GM21390 (cell line): ENCODE measurements at regions not wholly inside any gene's neighbourhood (a gene's known extent, or its start where the extent isn't known, plus 50 kb on each side); places are given as distances from the start of the nearest gene placed in this dataset.
"Not testable (repeated sequence)": the region's sequence is repeated elsewhere in the genome, so short reads cannot be mapped to it uniquely, and the experiment has no call there.

ENCODE experiments used
- ATAC-seq: cut with Tn5 transposase; IDR thresholded peaks from one replicate; pipeline ENCODE4 v1.9.1; 2021; ENCODE audit not compliant: unreplicated experiment

DNA sequence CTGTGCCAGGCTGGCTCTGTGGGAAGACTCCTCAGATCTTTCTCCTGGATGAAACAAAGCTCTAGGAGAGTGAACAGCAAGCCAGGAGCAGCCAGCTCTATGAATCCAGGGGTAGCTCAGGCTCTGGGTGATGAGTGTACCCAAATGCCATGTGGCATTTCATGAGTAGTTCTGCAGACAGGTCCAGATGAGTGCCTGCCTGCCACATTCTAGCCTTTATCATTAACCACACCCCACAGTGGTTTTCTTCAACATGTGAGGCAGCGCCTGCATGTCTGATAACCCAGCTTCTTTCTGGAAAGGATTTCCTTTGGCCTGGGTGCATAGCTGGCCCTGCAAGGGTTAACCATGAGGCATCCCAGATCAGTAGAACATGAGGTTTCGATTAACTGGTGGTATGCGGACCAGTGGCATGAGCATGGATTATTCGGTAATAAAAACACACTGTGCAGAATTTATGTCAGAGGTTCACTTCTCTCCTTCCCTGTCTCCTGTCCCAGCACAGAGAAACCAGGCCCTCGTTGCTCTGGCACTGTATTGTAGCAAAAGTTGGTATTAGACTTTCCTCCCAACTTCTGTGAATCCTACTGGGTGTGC is 381.9 kb upstream of the ZNF462 start:
- ATAC-seq: no peak

GRCh38 chr9:106482733-106483132 is 380.2 kb upstream of the ZNF462 start:
- no peak for ATAC-seq

GRCh38 chr9:106486685-106487084 is 376.3 kb upstream of the ZNF462 start:
- ATAC-seq: no peak

DNA sequence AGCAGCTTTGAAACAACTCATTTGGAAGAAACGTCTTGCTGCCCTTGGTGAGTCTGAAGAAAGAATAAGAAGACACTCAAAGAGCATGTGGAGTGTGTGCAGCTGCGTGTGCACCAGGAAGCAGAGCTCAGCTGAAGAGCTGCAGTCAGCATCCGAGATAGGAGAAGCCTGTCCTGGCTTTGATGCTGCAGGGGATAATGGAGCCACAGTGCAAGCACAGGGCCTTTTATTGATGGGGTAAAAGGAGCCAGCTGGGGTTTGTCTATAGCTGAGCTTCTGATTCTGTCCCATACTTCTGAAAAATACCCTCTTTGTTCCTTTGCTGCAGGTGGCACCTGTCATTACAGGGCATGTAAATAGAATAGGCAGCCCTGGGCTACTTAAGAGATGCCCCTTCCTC is 375.7 kb upstream of the ZNF462 start:
- no peak for ATAC-seq

DNA sequence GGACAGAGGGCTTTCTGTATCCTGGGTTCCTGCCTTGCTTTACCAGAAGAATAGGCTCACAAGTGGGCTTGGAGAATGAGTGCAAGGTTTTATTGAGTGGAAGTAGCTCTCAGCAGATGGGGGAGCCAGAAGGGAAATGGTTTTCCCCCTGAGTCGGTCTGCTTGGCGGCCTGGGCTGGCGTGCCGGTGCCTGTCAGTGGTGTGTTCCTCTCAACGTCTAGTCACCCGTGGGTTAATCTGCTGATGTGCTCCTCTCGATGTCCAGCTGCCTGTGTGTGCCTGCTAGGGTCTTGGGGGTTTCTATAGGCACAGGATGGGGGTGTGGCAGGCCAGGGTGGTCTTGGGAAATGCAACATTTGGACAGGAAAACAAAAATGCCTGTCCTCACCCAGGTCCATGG is 370.8 kb upstream of the ZNF462 start:
- not testable (repeated sequence) for ATAC-seq

DNA sequence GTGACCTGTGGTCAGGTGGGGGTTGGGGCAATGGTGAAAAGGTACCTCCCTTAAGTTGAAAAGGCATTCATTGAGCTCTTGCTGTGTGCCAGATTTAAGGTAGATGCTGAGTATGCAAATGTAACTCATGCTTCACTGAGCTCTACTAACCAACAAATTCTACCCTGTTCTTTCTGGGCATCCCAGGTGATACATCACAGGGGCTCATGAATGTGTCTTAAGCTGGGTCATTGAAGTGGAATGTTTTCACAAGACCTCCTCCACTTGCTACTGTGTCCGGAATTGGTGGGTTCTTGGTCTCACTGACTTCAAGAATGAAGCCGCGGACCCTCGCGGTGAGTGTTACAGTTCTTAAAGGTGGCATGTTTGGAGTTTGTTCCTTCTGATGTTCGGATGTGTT is 362.8 kb upstream of the ZNF462 start:
- ATAC-seq: no peak

- not testable (repeated sequence) for ATAC-seq
Measured at GRCh38 chr9:106501210-106501609, 361.8 kb upstream of the ZNF462 start.

GRCh38 chr9:106502930-106503329 is 360.0 kb upstream of the ZNF462 start:
- ATAC-seq: no peak

- peak; percentile 56 for ATAC-seq
Measured at GRCh38 chr9:106503759-106504158, 359.2 kb upstream of the ZNF462 start.

DNA sequence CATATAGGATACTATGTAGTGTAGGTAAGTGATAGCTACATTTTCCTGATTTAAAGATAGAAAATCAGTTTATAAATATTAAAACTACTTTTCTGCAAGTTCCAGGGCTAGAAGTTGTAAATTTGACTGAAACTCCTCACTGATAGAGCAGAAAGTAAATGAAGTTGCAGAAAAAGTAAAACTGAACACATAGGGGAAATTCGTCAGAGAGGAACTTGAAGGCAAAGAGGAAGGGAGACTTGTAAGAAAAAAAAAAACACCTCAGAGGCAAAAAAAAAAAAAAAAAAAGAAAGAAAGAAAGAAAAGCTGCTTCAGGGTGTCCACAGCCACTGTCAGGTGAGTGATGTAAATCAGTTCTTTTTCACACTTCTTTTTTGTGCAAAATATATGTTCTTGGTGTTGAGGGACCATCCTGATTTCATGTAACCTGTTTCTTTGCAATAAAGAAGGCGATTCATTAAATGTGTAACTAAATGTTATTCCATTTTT is 336.2 kb upstream of the ZNF462 start:
- ATAC-seq: no peak

- no peak for ATAC-seq
Measured at GRCh38 chr9:106528158-106528557, 334.8 kb upstream of the ZNF462 start.

DNA sequence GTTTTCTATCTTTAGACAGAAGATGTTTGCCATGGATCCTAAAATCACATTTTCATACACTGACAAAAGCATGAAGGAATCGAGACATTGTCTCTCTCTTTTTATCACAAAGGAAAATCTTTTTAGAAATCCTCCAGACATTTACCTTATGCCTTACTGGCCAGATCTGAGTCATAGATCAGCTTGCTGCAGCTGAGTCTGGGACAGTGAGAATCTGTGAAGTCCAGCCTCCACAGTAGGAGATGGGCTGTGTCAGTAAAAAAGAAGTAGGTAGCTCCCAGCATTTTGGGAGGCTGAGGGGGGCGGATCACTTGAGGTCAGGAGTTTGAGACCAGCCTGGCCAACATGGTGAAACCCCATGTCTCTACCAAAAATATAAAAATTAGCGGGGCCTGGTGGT is 333.4 kb upstream of the ZNF462 start:
- no peak for ATAC-seq

- no peak for ATAC-seq
Measured at GRCh38 chr9:106531491-106531890, 331.5 kb upstream of the ZNF462 start.

GRCh38 chr9:106532306-106533015 is 330.5 kb upstream of the ZNF462 start:
- no peak for ATAC-seq

DNA sequence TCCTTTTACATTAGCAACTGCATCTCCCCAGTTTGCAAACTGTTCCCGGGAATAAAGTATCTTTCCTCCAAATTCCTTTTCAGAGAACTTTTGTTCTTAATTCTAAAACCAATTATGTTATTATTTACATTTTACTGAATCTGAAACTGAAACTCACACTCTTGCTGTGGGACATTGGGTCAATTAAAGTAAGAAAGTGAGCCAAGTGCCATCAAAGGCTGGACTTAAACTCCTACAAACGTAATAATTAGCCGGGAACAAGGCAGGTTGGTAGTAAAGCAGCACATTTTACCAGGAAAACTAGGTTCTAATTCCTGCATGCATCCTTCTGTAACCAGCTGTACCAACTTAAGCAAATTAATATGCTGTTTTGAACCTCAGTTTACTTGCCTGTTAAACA is 328.2 kb upstream of the ZNF462 start:
- no peak for ATAC-seq

- no peak for ATAC-seq
Measured at GRCh38 chr9:106535439-106535838, 327.5 kb upstream of the ZNF462 start.

GRCh38 chr9:106557996-106558667 is 304.8 kb upstream of the ZNF462 start:
- no peak for ATAC-seq

- no peak for ATAC-seq
Measured at GRCh38 chr9:106560540-106560939, 302.4 kb upstream of the ZNF462 start.

DNA sequence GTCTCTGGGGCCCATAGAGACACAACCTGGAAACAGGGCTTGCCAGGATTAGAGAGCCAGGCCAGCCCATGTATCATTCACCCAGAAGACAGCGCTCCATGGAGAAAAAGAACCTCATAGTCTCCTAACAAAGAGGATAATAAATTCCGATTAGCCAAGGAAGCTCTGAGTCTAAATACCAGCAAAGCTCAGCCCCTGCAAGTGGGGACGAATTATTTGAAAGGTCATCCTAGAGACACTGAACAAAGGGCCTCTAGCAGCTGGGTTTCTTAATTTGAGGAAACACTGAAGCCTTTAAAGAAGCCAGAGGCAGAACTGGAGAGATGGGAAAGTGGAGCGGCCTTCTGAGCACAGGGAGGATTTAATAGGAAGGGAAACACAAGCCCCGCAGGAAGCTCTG is 287.1 kb upstream of the ZNF462 start:
- no peak for ATAC-seq

DNA sequence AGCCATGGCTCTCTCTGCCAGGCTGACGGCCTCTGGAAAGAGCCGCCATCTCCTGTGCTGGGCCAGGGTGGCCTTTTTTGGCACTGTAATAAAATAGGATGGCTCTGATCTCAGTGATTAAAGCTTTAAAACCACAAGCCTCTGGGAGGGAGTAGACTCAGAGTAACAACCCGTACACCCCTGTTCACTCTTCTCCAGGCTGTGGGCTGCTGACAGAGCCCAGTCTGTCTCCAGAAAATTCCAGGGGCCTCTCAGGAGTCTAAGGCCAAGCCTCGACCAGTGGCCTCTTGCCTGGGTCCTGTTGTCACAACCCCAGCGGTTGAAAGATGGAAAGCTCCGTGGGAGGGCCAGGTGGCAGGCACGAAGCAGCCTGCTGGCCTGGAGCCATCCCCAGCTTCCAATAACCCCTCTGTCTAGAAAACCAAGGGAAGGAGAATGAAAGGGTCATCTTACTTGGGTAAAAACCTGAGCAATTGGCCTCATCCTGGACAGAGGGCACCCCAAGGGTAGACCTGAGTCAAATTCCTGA is 286.7 kb upstream of the ZNF462 start:
- no peak for ATAC-seq

DNA sequence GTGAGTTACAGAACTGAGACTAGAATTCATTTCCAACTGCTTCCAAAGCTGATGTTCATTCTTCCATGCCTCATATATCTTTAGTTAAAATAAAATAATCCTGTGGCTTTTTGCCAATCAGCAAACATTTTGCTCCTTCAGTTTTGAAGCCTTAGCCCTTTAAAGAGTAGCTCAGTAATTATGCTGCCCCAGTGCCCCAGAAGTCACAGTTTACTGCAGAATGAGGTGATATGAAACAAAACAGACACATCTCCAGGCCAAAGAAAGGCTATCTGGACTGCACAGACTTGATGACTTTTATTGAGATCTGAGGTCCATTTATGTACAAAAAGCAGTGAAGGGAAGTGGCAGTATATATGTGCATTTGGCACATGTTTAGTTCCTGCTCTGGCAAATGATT is 285.8 kb upstream of the ZNF462 start:
- ATAC-seq: no peak

GRCh38 chr9:106580546-106580945 is 282.4 kb upstream of the ZNF462 start:
- no peak for ATAC-seq
